HCT116 (cell line): ENCODE measurements at regions not wholly inside any gene's neighbourhood (a gene's known extent, or its start where the extent isn't known, plus 50 kb on each side); places are given as distances from the start of the nearest gene placed in this dataset.

Source experiments
- ATAC-seq: fragments of 200-7000 bp; cut with Tn5 transposase; 2 replicates; pipeline ENCODE4 v1.9.1; 2020; ENCODE audit warnings: mild to moderate bottlenecking, moderate library complexity
- BruUV-seq: library from RNA; stranded (reverse); fragments of 400-500 nt; replicated peaks from 2 replicates; lab custom pipeline; 2021; lab: Mats Ljungman, UMichigan
- CTCF ChIA-PET: fragments of 300-600 bp; sonication (Branson Sonifier 250); formaldehyde crosslinking; loops from one replicate; lab custom pipeline; 2021; ENCODE audit warnings: antibody characterized with exemption; lab: Charles Lee
- POLR2A ChIA-PET: fragments of 300-600, 350-600 bp; sonication (Branson Sonifier 250); formaldehyde crosslinking; loops from one replicate; lab custom pipeline; 2021; ENCODE audit warnings: antibody characterized with exemption; lab: Charles Lee
- RAD21 ChIA-PET, 2 experiments: fragments of 300-600 bp; sonication (Branson Sonifier 250); formaldehyde crosslinking; loops; one replicate each; lab custom pipeline; 2023; ENCODE audit warnings: low total read pairs in 2 of 2; ENCODE audit not compliant: uncharacterized antibody in 2 of 2, unreplicated experiment in 2 of 2, low non-redundant PET in 1 of 2; lab: Charles Lee
- DNase-seq: peaks from one replicate; pipeline ENCODE4 v3.0.0-alpha.2; 2010; ENCODE audit warnings: low read depth, low spot score
- H2AFZ ChIP-seq: fragments of 200-600 bp; shearing (Covaris generic), sonication (generic); 2 replicates; pipeline ENCODE4 v1.6.1; 2017; ENCODE audit warnings: low read depth, mixed run types, mixed read lengths, antibody characterized with exemption, low read length; ENCODE audit not compliant: poor library complexity, severe bottlenecking
- H3K27ac ChIP-seq: 2 replicates; pipeline ENCODE4 v1.5.1; 2012; ENCODE audit warnings: low read depth, low read length
- H3K27me3 ChIP-seq: fragments of 200-600 bp; sonication (generic); 2 replicates; pipeline ENCODE4 v1.6.1; 2016; ENCODE audit warnings: mixed run types, low read length, mixed read lengths; ENCODE audit not compliant: insufficient read depth
- H3K36me3 ChIP-seq, 2 experiments: fragments of 200-500 bp in 1 of 2; fragments of 200-600 bp in 1 of 2; sonication (Bioruptor generic) in 1 of 2; sonication (generic) in 1 of 2; 2 replicates each; pipeline versions ENCODE4 v1.5.1 to v1.6.1; 2014 to 2016; ENCODE audit warnings: low read length in 2 of 2, inconsistent platforms in 1 of 2, mixed read lengths in 1 of 2, mixed run types in 1 of 2; ENCODE audit not compliant: insufficient read depth in 2 of 2, control insufficient read depth in 1 of 2
- H3K4me1 ChIP-seq, 2 experiments: fragments of 200-600 bp in 1 of 2; sonication (generic) in 1 of 2; 2 replicates each; pipeline versions ENCODE4 v1.5.1 to v1.6.1; 2012 to 2017; ENCODE audit warnings: low read length in 2 of 2, inconsistent platforms in 1 of 2, mild to moderate bottlenecking in 1 of 2, mixed read lengths in 1 of 2, mixed run types in 1 of 2, moderate library complexity in 1 of 2; ENCODE audit not compliant: insufficient read depth in 2 of 2, control insufficient read depth in 1 of 2
- H3K4me2 ChIP-seq: fragments of 200-600 bp; sonication (generic); 2 replicates; pipeline ENCODE4 v1.6.1; 2017; ENCODE audit warnings: mixed run types, low read length, mixed read lengths
- H3K4me3 ChIP-seq, 2 experiments: fragments of 200-600 bp in 1 of 2; sonication (generic) in 1 of 2; replicated peaks in 1 of 2; 2 replicates each; pipeline ENCODE4 v1.5.1; 2011 to 2016; ENCODE audit warnings: low read length in 2 of 2, control low read depth in 1 of 2, low read depth in 1 of 2, mild to moderate bottlenecking in 1 of 2, mixed read lengths in 1 of 2, mixed run types in 1 of 2
- H3K79me2 ChIP-seq: fragments of 200-600 bp; sonication (generic); 2 replicates; pipeline ENCODE4 v1.6.1; 2017; ENCODE audit warnings: mild to moderate bottlenecking, mixed run types, low read length, moderate library complexity, mixed read lengths; ENCODE audit not compliant: insufficient read depth
- H3K9ac ChIP-seq: fragments of 200-600 bp; sonication (generic); 2 replicates; pipeline ENCODE4 v1.6.1; 2016; ENCODE audit warnings: low read length, mixed read lengths
- H3K9me2 ChIP-seq: fragments of 200-600 bp; sonication (generic), shearing (Covaris generic); 2 replicates; pipeline ENCODE4 v1.6.1; 2017; ENCODE audit warnings: mixed run types, mild to moderate bottlenecking, moderate library complexity; ENCODE audit not compliant: insufficient read depth
- H3K9me3 ChIP-seq, 2 experiments: fragments of 200-500 bp in 1 of 2; fragments of 200-600 bp in 1 of 2; sonication (Bioruptor generic) in 1 of 2; sonication (generic) in 1 of 2; 2 replicates each; pipeline ENCODE4 v1.6.1; 2014 to 2017; ENCODE audit warnings: low read length in 2 of 2, mixed read lengths in 2 of 2, inconsistent platforms in 1 of 2, low read depth in 1 of 2, mild to moderate bottlenecking in 1 of 2, mixed run types in 1 of 2, moderate library complexity in 1 of 2; ENCODE audit not compliant: control insufficient read depth in 1 of 2, insufficient read depth in 1 of 2
- H4K20me1 ChIP-seq: fragments of 200-600 bp; sonication (generic), shearing (Covaris generic); 2 replicates; pipeline ENCODE4 v1.6.1; 2017; ENCODE audit warnings: mixed run types, mild to moderate bottlenecking, moderate library complexity; ENCODE audit not compliant: insufficient read depth
- CBX3 ChIP-seq: IDR thresholded peaks from 2 replicates; pipeline ENCODE4 v1.6.1; 2012; ENCODE audit warnings: low read depth
- CEBPB ChIP-seq: IDR thresholded peaks from 2 replicates; pipeline ENCODE4 v1.6.1; 2012; ENCODE audit warnings: low read depth
- EGR1 ChIP-seq: IDR thresholded peaks from 2 replicates; pipeline ENCODE4 v1.6.1; 2012; ENCODE audit warnings: low read depth
- ELF1 ChIP-seq: IDR thresholded peaks from 2 replicates; pipeline ENCODE4 v1.6.1; 2012; ENCODE audit warnings: low read depth, borderline replicate concordance
- EZH2phosphoT487 ChIP-seq: fragments of 200-600 bp; IDR thresholded peaks from 2 replicates; pipeline ENCODE4 v1.6.1; 2018; ENCODE audit warnings: antibody characterized with exemption, borderline replicate concordance
- FOSL1 ChIP-seq: IDR thresholded peaks from 2 replicates; pipeline ENCODE4 v1.6.1; 2012; ENCODE audit warnings: low read depth
- JUND ChIP-seq: IDR thresholded peaks from 2 replicates; pipeline ENCODE4 v1.6.1; 2012
- POLR2A ChIP-seq: IDR thresholded peaks from 2 replicates; pipeline ENCODE4 v1.7.0; 2011; ENCODE audit warnings: borderline replicate concordance; ENCODE audit not compliant: insufficient read depth, insufficient read length; ENCODE audit errors: extremely low read depth
- SRF ChIP-seq: IDR thresholded peaks from 2 replicates; pipeline ENCODE4 v1.6.1; 2012; ENCODE audit warnings: low read depth
- TCF7L2 ChIP-seq: IDR thresholded peaks from 2 replicates; pipeline ENCODE4 v1.7.0; 2011; ENCODE audit warnings: borderline replicate concordance, inconsistent platforms; ENCODE audit not compliant: insufficient read depth, insufficient read length; ENCODE audit errors: extremely low read depth
- ZFX ChIP-seq: fragments of 450-650 bp; IDR thresholded peaks from 2 replicates; pipeline ENCODE4 v1.6.1; 2017
- ZNF274 ChIP-seq: fragments of 200-500 bp; sonication (Bioruptor generic); IDR thresholded peaks from 2 replicates; pipeline ENCODE4 v1.6.1; 2014; ENCODE audit warnings: mild to moderate bottlenecking, low read depth, low read length, inconsistent platforms
- intact Hi-C: fragments of 100-400 bp; cut with micrococcal nuclease; formaldehyde crosslinking; loops from 2 replicates; pipeline ENCODE4 v1.10.0; 2022
- TF ChIP-seq, protein P1 (sequence below): IDR thresholded peaks from 2 replicates; pipeline ENCODE4 v1.6.1; 2012
- TF ChIP-seq, protein P2 (sequence below): IDR thresholded peaks from 2 replicates; pipeline ENCODE4 v1.6.1; 2011; ENCODE audit warnings: mild to moderate bottlenecking, low read length, moderate library complexity; ENCODE audit not compliant: insufficient replicate concordance; ENCODE audit errors: extremely low read depth
- TF ChIP-seq, protein P3 (sequence below), 3 experiments: fragments of 200-600 bp in 1 of 3; sonication (generic) in 1 of 3; IDR thresholded peaks in 2 of 3; conservative IDR thresholded peaks in 1 of 3; 2 replicates each; pipeline ENCODE4 v1.5.1; 2012 to 2017; ENCODE audit warnings: low read depth in 2 of 3, low read length in 2 of 3, antibody characterized with exemption in 1 of 3, borderline replicate concordance in 1 of 3, control low read depth in 1 of 3, mild to moderate bottlenecking in 1 of 3, mixed read lengths in 1 of 3, mixed run types in 1 of 3, moderate library complexity in 1 of 3; ENCODE audit not compliant: insufficient read depth in 1 of 3
- TF ChIP-seq, protein P4 (sequence below): IDR thresholded peaks from 2 replicates; pipeline ENCODE4 v1.6.1; 2012; ENCODE audit warnings: low read depth

DNA sequence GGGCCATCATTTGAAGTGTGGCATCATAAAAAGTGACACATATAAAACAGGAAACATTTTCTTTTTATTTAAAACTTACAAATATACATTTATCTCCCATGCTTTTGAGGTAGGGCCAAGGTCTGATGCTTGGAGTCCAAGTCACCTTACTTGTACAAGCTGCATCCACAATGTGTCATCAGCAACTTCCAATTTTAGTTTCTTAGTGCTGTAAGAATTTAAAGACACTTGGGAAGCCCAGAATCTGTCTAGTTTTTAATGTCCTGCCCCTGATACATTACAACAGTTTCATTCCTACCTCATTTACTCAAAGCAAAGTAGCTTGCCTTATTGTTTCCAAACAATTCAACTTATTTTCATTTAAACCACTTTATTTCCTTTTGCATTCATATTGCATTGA, 297.7 kb downstream of the MTX2 start:
- no peak for ATAC-seq
- BruUV-seq: no TSS peak
- Histone ChIP-seq H3K9ac (no peak overlapping the region), H3K4me2 (no peak overlapping the region), H3K79me2 (no peaks in the 10 kb centered on the region), H3K9me2 (no peaks in the 10 kb centered on the region), H4K20me1 (no peaks in the 10 kb centered on the region), H3K4me1 (peaks cover 3 to 9% of the 10 kb centered on the region in 2 experiments; a peak in 2 of 4 replicates), H3K4me3 (no peak overlapping the region), H2AFZ (no peak overlapping the region), H3K9me3 (no peaks in the 10 kb centered on the region), H3K27ac (no peak overlapping the region), H3K36me3 (no peaks in the 10 kb centered on the region), H3K27me3 (no peaks in the 10 kb centered on the region)
- CTCF ChIA-PET: interaction anchor here (1.7 kb wide), 1 partner anchor 12 kb away, joined by 12 read pairs; no protein-coding TSS in a partner anchor
- TF ChIP-seq ZNF274 (no peak), CEBPB (no peak), TCF7L2 (no peak), EZH2phosphoT487 (no peak), CBX3 (no peak), FOSL1 (no peak), SRF (no peak), JUND (no peak), EGR1 (no peak), ELF1 (no peak), POLR2A (no peak), ZFX (no peak)
- TF ChIP-seq, protein P1, sequence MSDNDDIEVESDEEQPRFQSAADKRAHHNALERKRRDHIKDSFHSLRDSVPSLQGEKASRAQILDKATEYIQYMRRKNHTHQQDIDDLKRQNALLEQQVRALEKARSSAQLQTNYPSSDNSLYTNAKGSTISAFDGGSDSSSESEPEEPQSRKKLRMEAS: no peak
- TF ChIP-seq, protein P2, sequence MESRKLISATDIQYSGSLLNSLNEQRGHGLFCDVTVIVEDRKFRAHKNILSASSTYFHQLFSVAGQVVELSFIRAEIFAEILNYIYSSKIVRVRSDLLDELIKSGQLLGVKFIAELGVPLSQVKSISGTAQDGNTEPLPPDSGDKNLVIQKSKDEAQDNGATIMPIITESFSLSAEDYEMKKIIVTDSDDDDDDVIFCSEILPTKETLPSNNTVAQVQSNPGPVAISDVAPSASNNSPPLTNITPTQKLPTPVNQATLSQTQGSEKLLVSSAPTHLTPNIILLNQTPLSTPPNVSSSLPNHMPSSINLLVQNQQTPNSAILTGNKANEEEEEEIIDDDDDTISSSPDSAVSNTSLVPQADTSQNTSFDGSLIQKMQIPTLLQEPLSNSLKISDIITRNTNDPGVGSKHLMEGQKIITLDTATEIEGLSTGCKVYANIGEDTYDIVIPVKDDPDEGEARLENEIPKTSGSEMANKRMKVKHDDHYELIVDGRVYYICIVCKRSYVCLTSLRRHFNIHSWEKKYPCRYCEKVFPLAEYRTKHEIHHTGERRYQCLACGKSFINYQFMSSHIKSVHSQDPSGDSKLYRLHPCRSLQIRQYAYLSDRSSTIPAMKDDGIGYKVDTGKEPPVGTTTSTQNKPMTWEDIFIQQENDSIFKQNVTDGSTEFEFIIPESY: no peak
- TF ChIP-seq, protein P3, sequence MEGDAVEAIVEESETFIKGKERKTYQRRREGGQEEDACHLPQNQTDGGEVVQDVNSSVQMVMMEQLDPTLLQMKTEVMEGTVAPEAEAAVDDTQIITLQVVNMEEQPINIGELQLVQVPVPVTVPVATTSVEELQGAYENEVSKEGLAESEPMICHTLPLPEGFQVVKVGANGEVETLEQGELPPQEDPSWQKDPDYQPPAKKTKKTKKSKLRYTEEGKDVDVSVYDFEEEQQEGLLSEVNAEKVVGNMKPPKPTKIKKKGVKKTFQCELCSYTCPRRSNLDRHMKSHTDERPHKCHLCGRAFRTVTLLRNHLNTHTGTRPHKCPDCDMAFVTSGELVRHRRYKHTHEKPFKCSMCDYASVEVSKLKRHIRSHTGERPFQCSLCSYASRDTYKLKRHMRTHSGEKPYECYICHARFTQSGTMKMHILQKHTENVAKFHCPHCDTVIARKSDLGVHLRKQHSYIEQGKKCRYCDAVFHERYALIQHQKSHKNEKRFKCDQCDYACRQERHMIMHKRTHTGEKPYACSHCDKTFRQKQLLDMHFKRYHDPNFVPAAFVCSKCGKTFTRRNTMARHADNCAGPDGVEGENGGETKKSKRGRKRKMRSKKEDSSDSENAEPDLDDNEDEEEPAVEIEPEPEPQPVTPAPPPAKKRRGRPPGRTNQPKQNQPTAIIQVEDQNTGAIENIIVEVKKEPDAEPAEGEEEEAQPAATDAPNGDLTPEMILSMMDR (IDR thresholded peaks at IDR 0.05 in 2 of 3, conservative IDR thresholded peaks at IDR 0.05 in 1 of 3; ENCODE audit: borderline replicate concordance in 1 of 3, insufficient read depth in 1 of 3, low read depth in 2 of 3, low read length in 2 of 3): no peak
- TF ChIP-seq, protein P4, sequence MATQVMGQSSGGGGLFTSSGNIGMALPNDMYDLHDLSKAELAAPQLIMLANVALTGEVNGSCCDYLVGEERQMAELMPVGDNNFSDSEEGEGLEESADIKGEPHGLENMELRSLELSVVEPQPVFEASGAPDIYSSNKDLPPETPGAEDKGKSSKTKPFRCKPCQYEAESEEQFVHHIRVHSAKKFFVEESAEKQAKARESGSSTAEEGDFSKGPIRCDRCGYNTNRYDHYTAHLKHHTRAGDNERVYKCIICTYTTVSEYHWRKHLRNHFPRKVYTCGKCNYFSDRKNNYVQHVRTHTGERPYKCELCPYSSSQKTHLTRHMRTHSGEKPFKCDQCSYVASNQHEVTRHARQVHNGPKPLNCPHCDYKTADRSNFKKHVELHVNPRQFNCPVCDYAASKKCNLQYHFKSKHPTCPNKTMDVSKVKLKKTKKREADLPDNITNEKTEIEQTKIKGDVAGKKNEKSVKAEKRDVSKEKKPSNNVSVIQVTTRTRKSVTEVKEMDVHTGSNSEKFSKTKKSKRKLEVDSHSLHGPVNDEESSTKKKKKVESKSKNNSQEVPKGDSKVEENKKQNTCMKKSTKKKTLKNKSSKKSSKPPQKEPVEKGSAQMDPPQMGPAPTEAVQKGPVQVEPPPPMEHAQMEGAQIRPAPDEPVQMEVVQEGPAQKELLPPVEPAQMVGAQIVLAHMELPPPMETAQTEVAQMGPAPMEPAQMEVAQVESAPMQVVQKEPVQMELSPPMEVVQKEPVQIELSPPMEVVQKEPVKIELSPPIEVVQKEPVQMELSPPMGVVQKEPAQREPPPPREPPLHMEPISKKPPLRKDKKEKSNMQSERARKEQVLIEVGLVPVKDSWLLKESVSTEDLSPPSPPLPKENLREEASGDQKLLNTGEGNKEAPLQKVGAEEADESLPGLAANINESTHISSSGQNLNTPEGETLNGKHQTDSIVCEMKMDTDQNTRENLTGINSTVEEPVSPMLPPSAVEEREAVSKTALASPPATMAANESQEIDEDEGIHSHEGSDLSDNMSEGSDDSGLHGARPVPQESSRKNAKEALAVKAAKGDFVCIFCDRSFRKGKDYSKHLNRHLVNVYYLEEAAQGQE: no peak
- intact Hi-C loops: no loop called here
- DNase-seq: no peak
- POLR2A ChIA-PET: no interaction called here
- RAD21 ChIA-PET: no interaction called here
